Liver (tissue), 8 donors: ENCODE measurements at regions not wholly inside any gene's neighbourhood (a gene's known extent, or its start where the extent isn't known, plus 50 kb on each side); places are given as distances from the start of the nearest gene placed in this dataset.

Experiments
- DNase-seq: peaks from one replicate; pipeline ENCODE4 v3.0.0-alpha.2; 2017; ENCODE audit warnings: low spot score
- H3K27ac ChIP-seq, 2 donors: one replicate each; pipeline ENCODE4 v1.7.0; 2013; ENCODE audit warnings: inconsistent platforms in 2 of 2, low read length in 2 of 2, control low read depth in 1 of 2, low read depth in 1 of 2, mild to moderate bottlenecking in 1 of 2
- H3K27me3 ChIP-seq, 4 donors: one replicate each; pipeline versions ENCODE4 v1.6.1 to v1.7.0; 2013; ENCODE audit warnings: low read length in 3 of 4, inconsistent platforms in 1 of 4, mild to moderate bottlenecking in 1 of 4, moderate library complexity in 1 of 4; ENCODE audit not compliant: control insufficient read depth in 4 of 4, insufficient read depth in 4 of 4
- H3K36me3 ChIP-seq, 4 donors: one replicate each; pipeline versions ENCODE4 v1.6.1 to v1.7.0; 2013; ENCODE audit warnings: low read length in 3 of 4, mild to moderate bottlenecking in 3 of 4, low read depth in 1 of 4, moderate library complexity in 1 of 4; ENCODE audit not compliant: control insufficient read depth in 4 of 4, insufficient read depth in 3 of 4
- H3K4me1 ChIP-seq, 4 donors: one replicate each; pipeline versions ENCODE4 v1.6.1 to v1.7.0; 2013; ENCODE audit warnings: low read length in 3 of 4, mild to moderate bottlenecking in 3 of 4, moderate library complexity in 1 of 4; ENCODE audit not compliant: control insufficient read depth in 4 of 4, insufficient read depth in 4 of 4
- H3K4me3 ChIP-seq, 3 donors: one replicate each; pipeline versions ENCODE4 v1.6.1 to v1.7.0; 2013; ENCODE audit warnings: low read length in 3 of 3, control low read depth in 1 of 3, low read depth in 1 of 3, mild to moderate bottlenecking in 1 of 3
- H3K9ac ChIP-seq, 2 donors: one replicate each; pipeline ENCODE4 v1.7.0; 2013; ENCODE audit warnings: low read length in 2 of 2, mild to moderate bottlenecking in 2 of 2, moderate library complexity in 2 of 2, control low read depth in 1 of 2, low read depth in 1 of 2
- H3K9me3 ChIP-seq, 4 donors: one replicate each; pipeline versions ENCODE4 v1.6.1 to v1.7.0; 2013; ENCODE audit warnings: low read length in 3 of 4; ENCODE audit not compliant: control insufficient read depth in 4 of 4
- EGR1 ChIP-seq, 2 donors: IDR thresholded peaks; 2 replicates each; pipeline ENCODE4 v1.6.1; 2016 to 2018; ENCODE audit warnings: antibody characterized with exemption in 2 of 2, low read depth in 2 of 2
- FOXA1 ChIP-seq: IDR thresholded peaks from 2 replicates; pipeline ENCODE4 v1.6.1; 2016; ENCODE audit warnings: antibody characterized with exemption
- FOXA2 ChIP-seq: IDR thresholded peaks from 2 replicates; pipeline ENCODE4 v1.6.1; 2016; ENCODE audit warnings: antibody characterized with exemption
- GABPA ChIP-seq, 2 donors: IDR thresholded peaks in 1 of 2; conservative IDR thresholded peaks in 1 of 2; 2 replicates each; pipeline ENCODE4 v1.6.1; 2016; ENCODE audit warnings: antibody characterized with exemption in 2 of 2, mild to moderate bottlenecking in 1 of 2, moderate library complexity in 1 of 2
- HNF4A ChIP-seq, 2 donors: conservative IDR thresholded peaks; 2 replicates each; pipeline ENCODE4 v1.6.1; 2016; ENCODE audit warnings: antibody characterized with exemption in 2 of 2, mild to moderate bottlenecking in 2 of 2
- HNF4G ChIP-seq: IDR thresholded peaks from 2 replicates; pipeline ENCODE4 v1.6.1; 2016; ENCODE audit warnings: antibody characterized with exemption
- JUND ChIP-seq, 2 donors: IDR thresholded peaks; 2 replicates each; pipeline ENCODE4 v1.6.1; 2016; ENCODE audit warnings: antibody characterized with exemption in 2 of 2
- NR2F2 ChIP-seq: IDR thresholded peaks from 2 replicates; pipeline ENCODE4 v1.6.1; 2016; ENCODE audit warnings: antibody characterized with exemption
- RAD21 ChIP-seq, 2 donors: IDR thresholded peaks; 2 replicates each; pipeline ENCODE4 v1.6.1; 2016; ENCODE audit warnings: antibody characterized with exemption in 2 of 2, mild to moderate bottlenecking in 2 of 2
- RXRA ChIP-seq, 2 donors: IDR thresholded peaks; 2 replicates each; pipeline ENCODE4 v1.6.1; 2017 to 2018; ENCODE audit warnings: antibody characterized with exemption in 2 of 2, mild to moderate bottlenecking in 1 of 2
- SP1 ChIP-seq: IDR thresholded peaks from 2 replicates; pipeline ENCODE4 v1.6.1; 2018; ENCODE audit warnings: antibody characterized with exemption, mild to moderate bottlenecking
- TAF1 ChIP-seq: conservative IDR thresholded peaks from 2 replicates; pipeline ENCODE4 v1.6.1; 2016; ENCODE audit warnings: antibody characterized with exemption, mild to moderate bottlenecking
- YY1 ChIP-seq: IDR thresholded peaks from 2 replicates; pipeline ENCODE4 v1.6.1; 2016; ENCODE audit warnings: antibody characterized with exemption, mild to moderate bottlenecking
- WGBS: extraction: QIAGEN DNeasy Blood & Tissue Kit; methylation state at CpG from one replicate; pipeline ENCODE4 v1.1.7; 2013; 5-methylcytosine and 5-hydroxymethylcytosine counted together
- TF ChIP-seq, protein P1 (sequence below): IDR thresholded peaks from 2 replicates; pipeline ENCODE4 v1.6.1; 2016; ENCODE audit warnings: antibody characterized with exemption, mild to moderate bottlenecking
- TF ChIP-seq, protein P2 (sequence below): IDR thresholded peaks from 2 replicates; pipeline ENCODE4 v1.6.1; 2016; ENCODE audit warnings: antibody characterized with exemption
- TF ChIP-seq, protein P3 (sequence below): IDR thresholded peaks from 2 replicates; pipeline ENCODE4 v1.6.1; 2016; ENCODE audit warnings: antibody characterized with exemption
- TF ChIP-seq, protein P4 (sequence below): IDR thresholded peaks from 2 replicates; pipeline ENCODE4 v1.6.1; 2016; ENCODE audit warnings: antibody characterized with exemption
- TF ChIP-seq, protein P5 (sequence below): fragments of 150-350 bp; IDR thresholded peaks from 2 replicates; pipeline ENCODE4 v1.5.1; 2017; ENCODE audit warnings: improper control_type of control experiment, low read depth, low read length; ENCODE audit not compliant: missing input control
- donor health status: healthy.
- donor health status: healthy.
- donor health status: healthy.
- donor health status: healthy.
- donor health status: healthy.

DNA sequence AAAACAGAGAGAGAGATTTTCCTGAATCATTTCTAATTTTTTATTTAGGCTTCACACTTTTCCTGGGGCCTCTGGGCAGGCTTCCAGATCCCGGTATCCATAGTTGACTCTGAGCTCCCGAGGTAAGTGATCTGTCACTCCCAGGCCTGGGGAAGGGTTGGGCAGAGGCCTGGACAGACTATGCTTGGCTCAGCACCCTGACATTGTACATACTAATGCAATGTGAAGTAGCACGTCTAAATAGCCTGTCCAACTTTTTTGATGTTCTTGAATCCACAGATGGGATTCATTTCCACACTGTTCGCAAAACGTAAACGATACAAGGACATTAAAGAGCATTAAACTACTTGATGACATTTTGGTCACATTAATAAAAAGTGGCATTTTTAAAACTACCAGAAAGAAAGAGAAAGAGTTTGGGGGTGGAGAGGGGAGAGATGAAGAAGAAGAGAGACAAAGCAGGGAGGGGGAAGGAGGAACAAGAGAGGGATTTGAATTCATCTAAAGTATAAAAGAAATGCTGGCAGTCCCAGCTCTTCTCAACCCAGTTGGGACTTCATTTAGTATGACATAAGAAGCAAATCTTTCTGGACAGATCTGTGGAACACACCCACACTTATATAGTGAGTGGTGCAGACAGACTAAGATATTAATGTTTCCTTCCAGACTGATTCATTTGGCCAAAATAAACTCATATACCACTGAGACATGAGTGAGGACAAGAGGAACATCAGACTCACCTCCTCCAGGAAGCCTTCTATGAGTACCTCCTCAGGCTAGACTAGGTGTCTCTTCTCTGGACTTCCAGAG, 514.2 kb downstream of the SOX6 start:
- Histone ChIP-seq H3K36me3 (no peaks in the 10 kb centered on the region), H3K9me3 (no peaks in the 10 kb centered on the region), H3K27ac (no peak overlapping the region), H3K27me3 (no peaks in the 10 kb centered on the region), H3K9ac (no peak overlapping the region), H3K4me3 (no peak overlapping the region), H3K4me1 (peaks cover 0 to 2% (median 0%) of the 10 kb centered on the region in 4 donors)
- 83% methylated on average over 6 of the region's 6 CpGs for WGBS
- no peak for DNase-seq
- TF ChIP-seq EGR1 (IDR thresholded peaks at IDR 0.05; ENCODE audit: low read depth in 2 of 2): no peak
- TF ChIP-seq FOXA1: no peak
- TF ChIP-seq GABPA (IDR thresholded peaks at IDR 0.05 in 1 of 2, conservative IDR thresholded peaks at IDR 0.05 in 1 of 2): no peak
- TF ChIP-seq HNF4G: no peak
- TF ChIP-seq RXRA (IDR thresholded peaks at IDR 0.05): no peak

DNA sequence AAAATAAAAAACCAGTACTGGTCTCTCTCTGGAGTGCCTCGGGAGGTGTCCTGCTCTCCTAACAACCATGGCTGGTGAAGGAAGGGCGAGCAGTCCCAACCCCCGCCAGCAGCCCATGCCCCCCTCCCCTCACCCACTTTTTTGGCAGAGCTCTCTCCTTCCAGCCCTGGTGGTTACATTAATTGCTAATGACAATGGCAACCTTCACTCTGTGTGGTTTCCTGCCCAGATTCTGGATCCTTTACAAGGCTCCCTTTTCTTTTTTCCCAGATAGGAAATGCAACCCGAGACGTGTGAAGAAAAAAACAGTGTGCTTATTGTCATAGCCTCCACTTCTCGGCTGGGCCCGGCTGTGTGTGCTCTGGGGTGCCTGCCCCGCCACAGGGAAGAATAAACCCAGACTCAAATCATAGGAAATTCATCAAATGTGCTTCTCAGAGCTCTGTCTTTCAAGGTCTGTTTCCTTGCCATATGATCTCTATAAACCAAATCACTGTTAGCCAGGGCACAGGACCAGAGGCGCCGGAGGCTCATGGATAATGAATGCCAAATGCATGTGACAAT, 513.0 kb downstream of the SOX6 start:
- Histone ChIP-seq H3K9me3 (no peaks in the 10 kb centered on the region), H3K9ac (no peak overlapping the region), H3K4me3 (no peak overlapping the region), H3K4me1 (no peaks in the 10 kb centered on the region), H3K27me3 (no peaks in the 10 kb centered on the region), H3K36me3 (no peaks in the 10 kb centered on the region), H3K27ac (no peak overlapping the region)
- WGBS: 69% methylated on average over 10 of the region's 10 CpGs
- TF ChIP-seq FOXA2 (no peak), YY1 (no peak), FOXA1 (no peak), HNF4G (no peak), EGR1 (IDR thresholded peaks at IDR 0.05; ENCODE audit: low read depth in 2 of 2) (no peak), JUND (IDR thresholded peaks at IDR 0.05) (no peak), TAF1 (no peak), NR2F2 (no peak), GABPA (IDR thresholded peaks at IDR 0.05 in 1 of 2, conservative IDR thresholded peaks at IDR 0.05 in 1 of 2) (no peak), RAD21 (IDR thresholded peaks at IDR 0.05) (no peak), HNF4A (conservative IDR thresholded peaks at IDR 0.05) (no peak), SP1 (no peak)
- TF ChIP-seq, protein P1, sequence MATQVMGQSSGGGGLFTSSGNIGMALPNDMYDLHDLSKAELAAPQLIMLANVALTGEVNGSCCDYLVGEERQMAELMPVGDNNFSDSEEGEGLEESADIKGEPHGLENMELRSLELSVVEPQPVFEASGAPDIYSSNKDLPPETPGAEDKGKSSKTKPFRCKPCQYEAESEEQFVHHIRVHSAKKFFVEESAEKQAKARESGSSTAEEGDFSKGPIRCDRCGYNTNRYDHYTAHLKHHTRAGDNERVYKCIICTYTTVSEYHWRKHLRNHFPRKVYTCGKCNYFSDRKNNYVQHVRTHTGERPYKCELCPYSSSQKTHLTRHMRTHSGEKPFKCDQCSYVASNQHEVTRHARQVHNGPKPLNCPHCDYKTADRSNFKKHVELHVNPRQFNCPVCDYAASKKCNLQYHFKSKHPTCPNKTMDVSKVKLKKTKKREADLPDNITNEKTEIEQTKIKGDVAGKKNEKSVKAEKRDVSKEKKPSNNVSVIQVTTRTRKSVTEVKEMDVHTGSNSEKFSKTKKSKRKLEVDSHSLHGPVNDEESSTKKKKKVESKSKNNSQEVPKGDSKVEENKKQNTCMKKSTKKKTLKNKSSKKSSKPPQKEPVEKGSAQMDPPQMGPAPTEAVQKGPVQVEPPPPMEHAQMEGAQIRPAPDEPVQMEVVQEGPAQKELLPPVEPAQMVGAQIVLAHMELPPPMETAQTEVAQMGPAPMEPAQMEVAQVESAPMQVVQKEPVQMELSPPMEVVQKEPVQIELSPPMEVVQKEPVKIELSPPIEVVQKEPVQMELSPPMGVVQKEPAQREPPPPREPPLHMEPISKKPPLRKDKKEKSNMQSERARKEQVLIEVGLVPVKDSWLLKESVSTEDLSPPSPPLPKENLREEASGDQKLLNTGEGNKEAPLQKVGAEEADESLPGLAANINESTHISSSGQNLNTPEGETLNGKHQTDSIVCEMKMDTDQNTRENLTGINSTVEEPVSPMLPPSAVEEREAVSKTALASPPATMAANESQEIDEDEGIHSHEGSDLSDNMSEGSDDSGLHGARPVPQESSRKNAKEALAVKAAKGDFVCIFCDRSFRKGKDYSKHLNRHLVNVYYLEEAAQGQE: no peak
- TF ChIP-seq, protein P2, sequence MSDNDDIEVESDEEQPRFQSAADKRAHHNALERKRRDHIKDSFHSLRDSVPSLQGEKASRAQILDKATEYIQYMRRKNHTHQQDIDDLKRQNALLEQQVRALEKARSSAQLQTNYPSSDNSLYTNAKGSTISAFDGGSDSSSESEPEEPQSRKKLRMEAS: no peak
- TF ChIP-seq, protein P3, sequence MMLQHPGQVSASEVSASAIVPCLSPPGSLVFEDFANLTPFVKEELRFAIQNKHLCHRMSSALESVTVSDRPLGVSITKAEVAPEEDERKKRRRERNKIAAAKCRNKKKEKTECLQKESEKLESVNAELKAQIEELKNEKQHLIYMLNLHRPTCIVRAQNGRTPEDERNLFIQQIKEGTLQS: no peak
- TF ChIP-seq, protein P4, sequence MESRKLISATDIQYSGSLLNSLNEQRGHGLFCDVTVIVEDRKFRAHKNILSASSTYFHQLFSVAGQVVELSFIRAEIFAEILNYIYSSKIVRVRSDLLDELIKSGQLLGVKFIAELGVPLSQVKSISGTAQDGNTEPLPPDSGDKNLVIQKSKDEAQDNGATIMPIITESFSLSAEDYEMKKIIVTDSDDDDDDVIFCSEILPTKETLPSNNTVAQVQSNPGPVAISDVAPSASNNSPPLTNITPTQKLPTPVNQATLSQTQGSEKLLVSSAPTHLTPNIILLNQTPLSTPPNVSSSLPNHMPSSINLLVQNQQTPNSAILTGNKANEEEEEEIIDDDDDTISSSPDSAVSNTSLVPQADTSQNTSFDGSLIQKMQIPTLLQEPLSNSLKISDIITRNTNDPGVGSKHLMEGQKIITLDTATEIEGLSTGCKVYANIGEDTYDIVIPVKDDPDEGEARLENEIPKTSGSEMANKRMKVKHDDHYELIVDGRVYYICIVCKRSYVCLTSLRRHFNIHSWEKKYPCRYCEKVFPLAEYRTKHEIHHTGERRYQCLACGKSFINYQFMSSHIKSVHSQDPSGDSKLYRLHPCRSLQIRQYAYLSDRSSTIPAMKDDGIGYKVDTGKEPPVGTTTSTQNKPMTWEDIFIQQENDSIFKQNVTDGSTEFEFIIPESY: no peak
- TF ChIP-seq, protein P5, sequence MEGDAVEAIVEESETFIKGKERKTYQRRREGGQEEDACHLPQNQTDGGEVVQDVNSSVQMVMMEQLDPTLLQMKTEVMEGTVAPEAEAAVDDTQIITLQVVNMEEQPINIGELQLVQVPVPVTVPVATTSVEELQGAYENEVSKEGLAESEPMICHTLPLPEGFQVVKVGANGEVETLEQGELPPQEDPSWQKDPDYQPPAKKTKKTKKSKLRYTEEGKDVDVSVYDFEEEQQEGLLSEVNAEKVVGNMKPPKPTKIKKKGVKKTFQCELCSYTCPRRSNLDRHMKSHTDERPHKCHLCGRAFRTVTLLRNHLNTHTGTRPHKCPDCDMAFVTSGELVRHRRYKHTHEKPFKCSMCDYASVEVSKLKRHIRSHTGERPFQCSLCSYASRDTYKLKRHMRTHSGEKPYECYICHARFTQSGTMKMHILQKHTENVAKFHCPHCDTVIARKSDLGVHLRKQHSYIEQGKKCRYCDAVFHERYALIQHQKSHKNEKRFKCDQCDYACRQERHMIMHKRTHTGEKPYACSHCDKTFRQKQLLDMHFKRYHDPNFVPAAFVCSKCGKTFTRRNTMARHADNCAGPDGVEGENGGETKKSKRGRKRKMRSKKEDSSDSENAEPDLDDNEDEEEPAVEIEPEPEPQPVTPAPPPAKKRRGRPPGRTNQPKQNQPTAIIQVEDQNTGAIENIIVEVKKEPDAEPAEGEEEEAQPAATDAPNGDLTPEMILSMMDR: no peak
- no peak for DNase-seq
